ENCODE measurements at regions not wholly inside any gene's neighbourhood (a gene's known extent, or its start where the extent isn't known, plus 50 kb on each side); places are given as distances from the start of the nearest gene placed in this dataset.

DNA sequence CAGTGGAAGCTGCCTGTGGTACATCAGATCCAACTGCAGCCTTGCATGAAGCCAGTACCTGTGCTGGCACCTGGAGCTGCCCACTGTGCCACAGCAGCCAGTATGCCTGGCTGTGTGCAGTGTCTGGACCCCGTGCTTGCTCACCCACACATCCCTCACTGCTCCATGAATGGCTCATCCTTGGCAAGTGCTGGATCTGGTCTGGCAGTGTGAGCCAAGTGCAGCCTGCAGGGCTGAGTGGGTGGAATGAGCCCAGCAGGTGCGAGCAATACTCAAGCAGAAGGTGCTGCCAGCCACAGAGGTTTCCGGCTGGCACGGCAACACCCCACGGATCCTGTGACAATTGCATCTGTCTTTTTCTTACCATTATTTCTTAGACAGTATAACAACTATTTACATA is 488.2 kb upstream of the ROBO2 start:
- DNase-seq, result no peak

- no peak for DNase-seq
Observed at GRCh38 chr3:76552653-76553052, 487.2 kb upstream of the ROBO2 start.

GRCh38 chr3:76554707-76555106 is 485.2 kb upstream of the ROBO2 start:
- no peak for DNase-seq

DNA sequence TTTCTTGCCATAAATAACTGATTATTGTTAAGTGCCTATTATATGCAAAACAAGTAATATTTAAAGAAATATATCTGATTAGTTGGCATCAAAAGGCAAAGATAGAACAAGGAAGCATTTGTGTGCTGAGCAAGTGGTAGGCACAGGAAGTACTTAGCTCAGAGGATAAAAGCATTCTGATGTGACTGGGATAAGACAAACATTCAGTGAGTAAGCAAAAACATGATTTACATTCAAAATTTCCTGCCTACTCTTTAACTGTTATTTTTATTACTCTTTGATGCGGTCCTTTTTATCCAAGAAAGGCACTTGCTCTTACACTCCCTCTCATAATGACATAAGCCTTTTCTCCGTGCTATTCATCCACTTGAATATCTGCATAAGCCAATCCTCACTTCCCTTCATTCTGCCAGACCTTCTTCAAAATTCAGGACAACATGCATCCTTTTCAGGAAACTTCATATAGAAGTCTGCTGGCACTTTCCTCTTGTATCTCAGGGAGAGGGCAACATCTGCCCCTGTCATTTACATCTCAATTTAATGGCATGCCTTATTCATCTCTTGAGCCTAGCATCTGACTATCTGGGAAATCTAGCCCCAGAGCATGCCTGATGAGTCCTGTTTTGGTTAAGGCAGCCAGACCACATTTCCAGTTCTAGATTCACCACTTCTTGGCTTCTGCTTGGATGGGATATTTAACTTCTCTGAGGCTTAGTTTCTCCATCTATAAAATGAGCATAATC is 478.2 kb upstream of the ROBO2 start:
- DNase-seq, result no peak

DNA sequence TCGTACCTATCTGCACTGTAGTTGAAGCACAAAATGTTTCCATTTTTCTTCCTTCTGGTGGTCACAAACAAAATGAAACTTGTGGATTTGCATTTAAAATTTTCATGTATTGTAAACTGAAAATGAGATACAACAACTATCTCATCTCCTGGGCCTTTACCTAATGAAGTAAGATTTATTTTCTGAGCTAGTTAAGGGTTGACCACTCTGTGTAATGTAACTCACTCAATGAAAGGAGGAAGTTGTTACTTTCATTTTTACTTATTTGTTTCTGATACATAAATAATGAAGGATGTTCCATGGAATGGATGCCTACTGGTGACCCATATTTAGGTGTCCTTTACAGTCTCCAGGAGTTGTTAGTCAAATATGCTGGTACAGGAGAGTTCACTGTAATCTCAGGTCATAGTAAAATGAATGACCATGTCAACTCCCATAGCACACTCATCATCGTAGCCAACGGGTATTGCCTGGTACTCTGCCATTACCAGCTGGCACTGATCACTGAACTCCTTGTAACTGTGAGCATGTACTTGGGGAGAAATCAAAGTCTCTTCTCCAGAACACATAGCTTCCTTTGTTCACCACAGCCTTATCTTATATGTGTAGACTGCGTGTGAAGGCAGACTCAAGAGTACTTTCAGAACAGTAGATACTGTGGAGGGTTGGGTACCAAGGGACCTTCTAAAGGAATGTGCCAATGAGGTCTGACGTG is 474.2 kb upstream of the ROBO2 start:
- DNase-seq, result no peak

DNA sequence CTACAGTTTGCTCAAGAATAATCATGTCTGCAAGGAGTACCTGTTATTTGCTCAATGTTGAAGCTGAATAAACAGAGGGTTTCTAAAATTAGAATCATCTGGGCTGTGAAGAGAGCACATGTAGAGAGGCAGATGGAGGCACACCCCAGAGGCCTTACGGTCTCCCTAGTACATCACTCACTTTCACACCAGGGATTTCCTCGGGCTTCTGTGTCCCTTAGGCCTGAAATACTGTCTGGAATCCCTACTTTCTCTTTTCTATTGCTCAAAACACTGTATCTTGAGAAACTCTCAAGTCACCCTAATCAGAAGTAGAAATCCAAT is 473.7 kb upstream of the ROBO2 start:
- no peak for DNase-seq

DNA sequence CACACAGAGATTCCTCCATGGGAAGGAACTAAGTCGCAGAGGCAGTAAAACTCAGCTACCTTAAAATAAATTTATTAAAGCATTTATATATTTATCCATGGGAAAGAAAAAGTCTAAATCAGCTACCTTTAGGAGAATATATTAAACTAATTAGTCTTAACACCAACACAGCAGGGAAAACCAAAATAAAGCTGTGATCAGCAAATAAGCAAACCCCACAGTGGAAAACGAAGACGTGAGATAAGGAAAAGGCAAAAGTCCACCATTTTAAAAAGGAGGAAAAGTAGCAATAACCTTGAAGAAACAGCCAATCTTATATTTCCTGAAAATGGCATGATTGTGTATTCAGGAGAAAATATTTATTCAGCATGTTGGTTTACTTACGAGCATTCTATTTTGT is 473.0 kb upstream of the ROBO2 start:
- DNase-seq, result no peak

DNA sequence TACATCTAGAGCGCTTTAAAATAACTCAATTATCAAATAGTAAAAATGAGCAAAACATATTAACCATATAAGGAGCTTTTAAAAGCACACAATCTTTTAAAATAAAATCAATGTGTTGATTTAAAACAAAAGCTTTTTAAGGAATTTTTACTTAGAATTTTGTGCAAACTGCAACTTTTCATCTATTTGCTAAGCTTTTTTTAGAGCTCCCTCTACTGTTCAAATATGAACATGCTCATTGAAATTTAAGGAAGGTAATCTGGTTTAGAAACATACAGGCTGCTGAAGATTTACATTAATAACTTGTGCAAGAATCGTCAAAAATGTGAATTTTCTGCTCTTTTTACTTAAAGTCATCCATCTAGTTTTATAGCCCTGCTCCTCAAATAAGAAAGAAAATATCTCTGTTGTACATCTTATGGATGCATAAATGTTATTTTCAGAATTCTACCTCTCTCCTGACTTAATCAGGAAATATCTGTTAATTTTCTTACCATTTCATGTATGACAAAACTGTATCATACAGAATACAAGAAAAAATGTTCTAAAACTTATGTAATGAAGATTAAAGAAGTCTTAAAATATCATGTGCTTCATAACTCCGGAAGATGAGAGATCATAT is 469.4 kb upstream of the ROBO2 start:
- DNase-seq, result no peak

GRCh38 chr3:76576201-76576600 is 463.7 kb upstream of the ROBO2 start:
- DNase-seq, result no peak

GRCh38 chr3:76582098-76582497 is 457.8 kb upstream of the ROBO2 start:
- DNase-seq, result no peak

DNA sequence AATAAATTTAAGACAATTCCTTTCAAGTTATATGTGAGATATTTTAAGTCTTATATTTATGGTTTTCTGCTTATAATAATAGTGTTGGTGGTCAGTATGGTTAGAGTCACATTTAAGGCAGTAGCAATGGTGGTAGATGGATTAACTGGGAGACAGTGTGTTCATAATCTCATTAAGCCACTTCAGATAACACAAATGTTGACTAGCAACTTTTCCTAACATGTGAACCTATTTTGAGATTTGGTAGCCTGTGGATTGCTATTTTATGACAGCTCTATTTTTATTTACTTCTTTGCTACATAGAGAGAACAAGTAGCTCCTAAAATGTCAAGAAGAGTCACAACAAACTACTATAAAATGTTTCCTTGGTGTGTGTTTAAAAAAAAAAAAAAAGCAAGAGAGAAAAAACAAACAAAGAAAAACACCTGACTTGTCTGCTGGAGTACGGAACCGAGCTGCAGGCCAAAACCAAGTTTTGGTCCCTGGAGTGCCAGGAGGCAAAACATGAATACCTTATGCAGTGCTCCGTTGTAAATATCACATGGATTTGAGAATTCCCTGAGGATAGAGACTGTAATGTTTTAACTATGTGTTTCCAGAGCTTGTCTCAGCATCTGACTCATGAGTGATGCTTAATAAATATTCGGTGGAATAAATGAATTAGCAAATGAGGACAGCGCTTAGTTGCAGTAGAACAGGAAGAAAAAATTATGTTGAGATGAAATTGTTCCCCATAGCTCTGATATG is 457.1 kb upstream of the ROBO2 start:
- no peak for DNase-seq

DNA sequence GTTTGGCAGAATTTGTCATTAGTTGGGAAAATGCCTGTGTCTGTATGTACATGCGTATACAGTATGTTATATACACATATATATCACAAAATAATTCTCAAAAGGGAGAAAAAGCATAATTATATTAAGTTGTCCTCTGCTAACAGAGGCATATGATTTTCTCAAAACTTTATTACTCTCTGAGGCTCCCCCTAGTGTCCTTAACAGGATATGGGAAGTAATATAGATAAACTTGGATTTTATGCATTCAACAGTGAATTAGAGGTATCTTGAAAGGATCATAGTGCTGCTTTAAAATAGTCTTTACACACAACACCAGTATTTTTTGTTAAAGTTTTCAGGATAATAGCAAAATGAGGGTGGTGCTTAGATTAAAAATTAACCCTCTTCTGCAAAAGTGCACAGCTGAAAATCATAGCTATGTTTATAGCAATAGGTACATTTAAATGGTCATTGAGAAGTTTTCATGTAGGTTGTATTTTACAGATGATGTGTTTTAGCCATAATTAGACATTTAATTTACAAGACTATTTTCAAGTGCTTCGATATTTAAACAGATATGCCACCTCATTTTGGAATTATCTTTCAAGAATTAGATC is 454.0 kb upstream of the ROBO2 start:
- peak; percentile 1 for DNase-seq

DNA sequence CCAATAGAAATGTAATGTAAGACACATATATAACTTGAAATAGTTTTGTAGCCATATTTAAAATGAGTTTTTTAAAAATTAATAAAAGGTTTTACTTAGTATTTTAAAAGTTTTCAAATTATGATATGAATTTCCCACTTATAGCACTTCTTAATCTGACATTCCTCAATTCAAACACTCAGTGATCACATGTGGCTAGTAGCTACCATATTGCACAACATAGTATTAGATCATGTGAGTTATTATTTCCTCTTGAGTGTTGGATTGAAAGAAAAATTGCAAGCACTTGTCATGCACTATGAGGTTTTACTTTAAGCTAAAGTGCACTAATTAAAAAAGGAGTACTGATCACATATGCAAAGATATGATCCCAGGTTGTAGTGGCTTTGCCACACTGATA is 453.4 kb upstream of the ROBO2 start:
- no peak for DNase-seq

DNA sequence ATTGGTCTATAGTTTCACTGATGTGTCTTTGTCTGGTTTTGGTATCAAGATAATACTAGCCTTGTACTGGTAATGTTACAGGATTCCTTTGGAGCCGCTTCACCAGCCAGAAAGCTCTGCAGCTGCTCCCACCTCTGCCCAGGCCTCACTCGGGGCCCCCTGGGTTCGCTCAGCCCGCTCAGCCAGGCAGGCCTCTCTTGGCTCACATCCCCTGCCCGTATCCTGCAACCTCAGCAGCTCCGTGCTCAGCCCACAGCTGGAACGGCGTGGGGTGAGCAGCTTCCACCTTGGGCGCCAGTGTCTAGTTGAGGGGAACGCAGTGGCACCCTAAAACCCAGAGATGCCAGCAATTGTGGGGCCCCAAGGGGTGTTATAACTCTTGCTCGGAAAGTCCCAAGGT is 429.7 kb upstream of the ROBO2 start:
- DNase-seq, result no peak

DNA sequence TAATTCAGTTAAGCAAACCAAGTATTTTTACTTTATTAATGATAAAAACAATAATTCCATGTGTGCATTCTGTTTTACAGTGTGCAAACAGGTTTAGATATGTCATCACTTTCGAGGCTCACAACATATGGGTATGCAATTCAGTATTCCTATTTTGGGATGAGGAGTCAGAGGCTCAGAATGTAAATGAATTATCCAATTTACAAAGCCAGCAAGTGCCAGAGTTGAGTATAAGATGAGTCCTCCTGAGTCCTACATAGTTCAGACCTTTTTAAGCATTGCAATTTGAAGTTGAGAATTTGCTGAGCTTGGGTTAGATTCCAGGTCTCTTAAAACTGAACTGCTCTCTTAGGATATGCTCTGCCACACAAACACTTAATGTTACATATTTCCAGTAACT is 424.2 kb upstream of the ROBO2 start:
- DNase-seq, result no peak

DNA sequence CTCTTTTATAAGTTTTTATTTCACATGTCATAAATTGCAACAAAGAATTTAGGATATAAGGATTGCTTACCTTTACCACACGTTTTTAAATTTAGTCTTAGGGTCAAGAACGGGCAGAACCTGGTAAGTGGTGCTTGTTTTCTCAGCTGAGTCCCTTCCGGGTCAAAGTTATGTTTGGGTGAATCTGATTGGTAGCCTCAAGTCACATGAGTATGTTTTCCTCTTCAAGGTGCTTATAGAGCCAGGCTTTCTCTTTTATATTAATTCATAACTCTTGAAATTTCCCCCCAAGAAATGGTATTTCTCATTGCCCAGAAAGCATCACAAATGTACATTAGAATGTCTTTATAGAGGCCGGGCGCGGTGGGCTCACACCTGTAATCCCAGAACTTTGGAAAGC is 415.7 kb upstream of the ROBO2 start:
- DNase-seq, result no peak

DNA sequence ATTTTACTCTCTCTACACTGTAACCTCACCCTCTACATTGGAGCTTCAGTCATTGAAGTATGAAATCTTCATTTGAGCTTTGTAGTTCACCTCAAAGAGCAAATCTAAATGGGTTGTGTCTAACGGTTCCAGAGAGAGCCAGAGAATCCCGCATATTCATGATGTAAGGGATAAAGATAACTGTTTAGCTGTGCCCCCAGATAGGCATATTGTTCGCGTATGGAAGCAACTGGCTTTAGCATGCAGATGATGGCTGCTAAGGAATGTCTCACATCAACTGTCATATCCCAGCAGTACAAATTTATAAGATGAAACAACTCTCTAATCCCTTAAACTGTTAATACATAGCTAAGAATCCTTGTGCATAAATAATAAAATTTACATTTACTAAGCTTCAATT is 412.7 kb upstream of the ROBO2 start:
- DNase-seq, result no peak

DNA sequence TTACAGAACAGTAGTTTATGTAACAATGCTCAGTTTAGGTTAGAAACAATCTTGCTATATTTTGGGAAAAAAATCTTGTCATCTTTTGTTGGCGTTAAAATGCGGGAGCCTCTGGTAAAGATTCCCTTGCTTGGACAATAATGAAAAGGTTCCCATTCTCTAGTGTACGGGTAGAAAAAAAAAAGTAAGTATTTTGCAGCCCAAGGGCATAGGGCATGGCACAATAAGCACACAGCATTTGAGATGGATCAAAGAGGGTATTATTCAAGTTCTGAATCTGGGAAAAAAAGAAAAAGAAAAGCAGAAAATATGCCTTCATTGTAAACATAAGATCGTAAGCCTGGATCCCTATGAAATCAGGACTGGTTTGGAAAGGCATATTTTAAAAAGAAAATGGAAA is 408.6 kb upstream of the ROBO2 start:
- DNase-seq, result no peak

GRCh38 chr3:76638006-76638405 is 401.9 kb upstream of the ROBO2 start:
- DNase-seq, result no peak

- no peak for DNase-seq
Observed at GRCh38 chr3:76643623-76644304, 396.1 kb upstream of the ROBO2 start.

DNA sequence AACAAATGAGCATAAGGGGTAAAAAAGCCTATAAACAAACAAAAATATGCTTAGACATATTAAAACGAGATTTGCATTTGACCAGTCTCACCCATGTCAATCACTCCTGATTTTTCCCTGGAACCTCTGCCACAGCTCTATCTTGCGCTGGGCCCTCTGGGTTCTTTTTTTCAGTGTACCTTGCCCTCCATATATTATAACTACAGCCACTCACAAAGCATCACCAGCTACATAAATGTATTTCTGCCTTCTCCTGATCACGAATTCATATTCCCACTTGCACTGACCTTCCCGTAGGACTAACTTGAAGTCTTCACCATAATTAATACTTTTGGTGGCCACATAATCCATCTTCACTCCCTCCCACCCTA is 395.6 kb upstream of the ROBO2 start:
- DNase-seq, result no peak

- DNase-seq, result no peak
Observed at GRCh38 chr3:76645724-76646123, 394.2 kb upstream of the ROBO2 start.

Measured in activated CD4-positive, alpha-beta T cell treated with anti-CD3 and anti-CD28 coated beads, Interleukin-2, amount 50 U/mL, for 16 hours (primary cell).